ENCODE measurements at regions not wholly inside any gene's neighbourhood (a gene's known extent, or its start where the extent isn't known, plus 50 kb on each side); places are given as distances from the start of the nearest gene placed in this dataset.

GRCh38 chr17:13940858-13941665, 128.2 kb upstream of the COX10 start:
- DNase-seq: no peak

- no peak for DNase-seq
These were observed 127.5 kb upstream of the COX10 start for GRCh38 chr17:13941781-13942180.

- DNase-seq: no peak
These were observed 125.4 kb upstream of the COX10 start for GRCh38 chr17:13943909-13944308.

GRCh38 chr17:13947499-13947898, 121.8 kb upstream of the COX10 start:
- DNase-seq: no peak

- DNase-seq: no peak
These were observed 117.1 kb upstream of the COX10 start for GRCh38 chr17:13952009-13952750.

GRCh38 chr17:13953841-13954240, 115.5 kb upstream of the COX10 start:
- DNase-seq: no peak

- no peak for DNase-seq
These were observed 111.7 kb upstream of the COX10 start for GRCh38 chr17:13957636-13958035.

GRCh38 chr17:13958773-13959172, 110.5 kb upstream of the COX10 start:
- DNase-seq: no peak

- DNase-seq: no peak
These were observed 108.0 kb upstream of the COX10 start for GRCh38 chr17:13961265-13961664.

GRCh38 chr17:13962716-13963240, 106.5 kb upstream of the COX10 start:
- DNase-seq: no peak

- no peak for DNase-seq
These were observed 101.9 kb upstream of the COX10 start for GRCh38 chr17:13967416-13967815.

GRCh38 chr17:13970531-13970930, 98.8 kb upstream of the COX10 start:
- no peak for DNase-seq

- no peak for DNase-seq
These were observed 95.2 kb upstream of the COX10 start for GRCh38 chr17:13973960-13974651.

- DNase-seq: no peak
These were observed 91.5 kb upstream of the COX10 start for GRCh38 chr17:13977837-13978236.

- DNase-seq: no peak
These were observed 90.8 kb upstream of the COX10 start for GRCh38 chr17:13978478-13978877.

GRCh38 chr17:13981881-13982280, 87.4 kb upstream of the COX10 start:
- DNase-seq: no peak

GRCh38 chr17:13984956-13985355, 84.3 kb upstream of the COX10 start:
- DNase-seq: no peak

GRCh38 chr17:13986855-13987254, 82.4 kb upstream of the COX10 start:
- no peak for DNase-seq

GRCh38 chr17:13989138-13989537, 80.2 kb upstream of the COX10 start:
- no peak for DNase-seq

- DNase-seq: no peak
These were observed 76.2 kb upstream of the COX10 start for GRCh38 chr17:13993106-13993505.

- no peak for DNase-seq
These were observed 75.3 kb upstream of the COX10 start for GRCh38 chr17:13994050-13994449.

- DNase-seq: no peak
These were observed 73.4 kb upstream of the COX10 start for GRCh38 chr17:13995856-13996271.

- no peak for DNase-seq
These were observed 73.0 kb upstream of the COX10 start for GRCh38 chr17:13996276-13996675.

- no peak for DNase-seq
These were observed 72.6 kb upstream of the COX10 start for GRCh38 chr17:13996748-13997147.

Measured in NCI-H2171 (cell line).